IPS-NIHi7 (cell line): ENCODE measurements at regions not wholly inside any gene's neighbourhood (a gene's known extent, or its start where the extent isn't known, plus 50 kb on each side); places are given as distances from the start of the nearest gene placed in this dataset.
A peak's percentile ranks its signal among the peaks of the same experiment; 100 is the strongest.

ENCODE experiments used
- DNase-seq: peaks from one replicate; pipeline ENCODE4 v3.0.0; 2012; ENCODE audit warnings: mixed read lengths; ENCODE audit errors: extremely low spot score

DNA sequence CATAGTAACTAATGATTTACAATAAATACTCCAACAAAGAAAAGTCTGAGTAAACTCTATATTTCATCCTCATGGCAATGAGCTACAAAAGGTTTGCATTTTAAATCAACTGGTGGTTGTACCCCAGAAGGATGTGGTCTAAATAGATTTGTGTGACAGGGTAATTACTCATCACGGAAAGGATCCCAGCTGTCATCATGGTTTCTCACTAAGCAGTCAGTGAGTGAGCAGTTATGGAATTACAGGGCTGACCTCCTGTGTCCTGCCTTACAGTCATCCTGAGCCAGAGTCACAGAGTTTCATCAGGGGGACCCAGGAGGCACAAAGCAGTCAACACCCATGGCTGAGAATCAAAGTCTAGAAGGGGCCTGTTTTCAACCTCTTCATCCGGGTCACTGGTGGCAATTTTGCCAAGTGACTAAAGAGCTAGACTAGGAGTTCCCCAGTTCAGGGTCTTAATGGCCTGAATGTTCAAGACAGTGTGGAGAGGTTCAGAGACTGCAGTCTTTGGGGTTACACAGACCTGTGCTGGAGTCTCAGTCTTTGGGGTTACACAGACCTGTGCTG is 210.7 kb upstream of the SLC24A2 start:
- DNase-seq: no peak

DNA sequence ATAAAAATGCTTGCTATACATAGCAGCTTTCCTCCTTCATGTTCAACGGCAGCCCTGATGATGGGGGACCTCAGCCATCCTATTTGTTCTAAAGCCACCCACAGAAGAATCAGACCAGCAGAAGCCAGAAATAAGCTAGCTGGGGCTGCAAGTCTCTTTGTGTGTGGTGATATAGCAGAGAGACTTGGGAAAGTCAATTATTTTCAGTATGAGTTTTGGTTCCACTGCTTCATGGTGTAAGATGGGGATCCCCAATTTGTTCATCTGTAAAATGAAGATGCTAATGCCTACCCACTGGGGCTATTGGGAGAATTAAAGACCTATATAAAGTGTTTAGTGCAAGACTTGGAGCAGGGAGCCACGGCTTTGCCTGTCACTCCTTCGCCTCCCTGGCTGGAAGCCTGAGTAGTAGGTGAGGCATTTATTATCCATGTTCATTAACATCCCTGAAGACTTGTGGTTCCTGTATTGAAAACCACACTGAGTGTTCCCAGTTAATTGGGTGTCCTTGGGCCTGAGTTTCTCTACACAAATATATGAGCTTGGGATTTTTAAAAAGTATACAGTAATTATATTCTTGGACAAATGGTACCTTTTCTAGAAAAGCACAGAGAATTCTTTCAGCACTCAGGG is 210.1 kb upstream of the SLC24A2 start:
- DNase-seq: no peak

DNA sequence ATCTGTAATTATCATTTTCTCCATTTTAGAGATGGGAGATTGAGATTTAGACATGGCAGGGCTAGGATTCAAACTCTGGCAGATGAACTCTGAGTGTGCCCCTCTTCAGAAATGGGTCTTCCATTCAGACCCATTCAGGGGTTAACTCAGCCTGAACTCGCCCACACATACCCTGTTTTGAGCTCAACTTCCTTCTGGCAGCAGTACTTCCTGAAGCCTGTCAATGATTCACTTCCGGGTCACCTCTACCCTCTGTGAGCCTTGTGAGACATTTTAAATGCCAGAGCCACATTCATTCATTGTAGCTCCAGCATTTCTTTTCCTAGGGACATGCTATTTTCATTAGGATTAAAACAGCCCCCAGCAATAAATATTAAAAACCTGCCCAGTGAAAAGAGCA is 209.3 kb upstream of the SLC24A2 start:
- DNase-seq: no peak

DNA sequence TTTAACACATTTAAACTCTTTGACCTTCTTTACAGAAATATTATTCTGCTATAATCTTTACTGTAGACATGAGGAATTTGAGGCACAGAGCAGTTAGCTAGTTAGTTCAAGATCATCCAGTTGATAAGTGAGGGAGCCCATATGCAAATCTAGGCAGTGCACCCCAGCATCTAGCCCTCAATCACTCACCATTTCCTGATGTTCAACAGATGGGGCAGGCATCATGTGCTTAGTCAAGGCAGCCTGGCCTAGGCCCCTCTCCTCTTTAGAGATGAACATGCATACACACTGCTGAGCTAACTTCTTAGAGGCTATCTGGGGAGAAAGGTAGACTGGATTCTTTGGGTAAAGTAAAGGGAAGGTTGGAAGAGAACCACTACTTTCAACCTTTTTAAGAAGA is 206.8 kb upstream of the SLC24A2 start:
- DNase-seq: no peak

DNA sequence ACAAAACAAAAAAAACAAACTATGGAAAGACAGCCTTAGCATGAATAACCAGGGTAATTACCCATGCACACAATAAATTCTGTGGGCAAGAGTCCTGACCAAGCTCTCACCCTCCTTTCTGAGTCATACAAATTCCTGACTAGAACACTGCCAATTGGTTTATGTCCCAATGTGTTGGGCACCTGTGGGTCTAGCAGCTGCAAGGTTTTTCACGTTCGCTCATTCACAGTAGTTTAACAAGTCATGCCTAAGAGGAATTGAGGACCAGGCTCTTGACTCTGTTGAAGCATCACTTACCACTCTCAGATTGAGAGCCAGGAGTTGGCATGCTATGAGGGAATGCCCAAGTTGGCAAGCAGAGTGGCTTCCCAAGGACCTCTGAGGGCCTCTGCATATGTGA is 205.5 kb upstream of the SLC24A2 start:
- no peak for DNase-seq

DNA sequence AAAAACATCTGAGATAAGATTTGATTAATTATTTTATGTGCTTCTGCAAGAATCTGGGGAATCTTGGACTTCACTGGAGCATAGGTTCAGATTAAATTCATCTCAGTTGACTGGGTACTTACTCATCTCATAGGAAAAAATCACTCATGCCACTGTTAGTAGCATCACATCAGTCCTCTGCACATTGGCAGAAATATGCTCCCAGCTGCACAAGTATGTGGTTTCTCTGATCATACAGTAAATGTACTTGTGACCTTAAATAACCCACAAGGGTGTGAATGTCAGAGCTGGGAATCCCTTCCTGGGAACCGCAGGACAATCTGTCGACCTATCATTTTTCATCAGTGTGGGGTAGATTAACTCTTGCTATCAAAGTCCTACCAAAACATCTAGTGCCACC is 203.7 kb upstream of the SLC24A2 start:
- DNase-seq: no peak

DNA sequence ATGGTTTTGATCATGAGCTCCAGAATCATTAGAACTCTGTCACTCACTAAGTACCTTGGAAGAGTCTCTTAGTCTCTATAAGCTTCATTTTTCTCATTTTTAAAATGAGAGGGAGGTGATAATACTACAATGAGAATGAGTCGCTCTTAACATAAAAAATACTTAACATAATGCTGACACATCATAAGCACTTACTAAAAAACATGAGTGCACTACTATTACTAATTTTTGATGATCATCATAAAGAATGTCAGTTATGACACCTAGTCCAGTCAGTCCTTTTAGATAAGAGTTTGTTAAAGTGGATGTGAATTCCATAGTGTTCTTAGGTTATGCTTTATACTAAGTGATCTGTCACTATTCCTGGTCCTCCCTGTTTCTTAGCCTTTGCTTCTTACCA is 200.4 kb upstream of the SLC24A2 start:
- no peak for DNase-seq

DNA sequence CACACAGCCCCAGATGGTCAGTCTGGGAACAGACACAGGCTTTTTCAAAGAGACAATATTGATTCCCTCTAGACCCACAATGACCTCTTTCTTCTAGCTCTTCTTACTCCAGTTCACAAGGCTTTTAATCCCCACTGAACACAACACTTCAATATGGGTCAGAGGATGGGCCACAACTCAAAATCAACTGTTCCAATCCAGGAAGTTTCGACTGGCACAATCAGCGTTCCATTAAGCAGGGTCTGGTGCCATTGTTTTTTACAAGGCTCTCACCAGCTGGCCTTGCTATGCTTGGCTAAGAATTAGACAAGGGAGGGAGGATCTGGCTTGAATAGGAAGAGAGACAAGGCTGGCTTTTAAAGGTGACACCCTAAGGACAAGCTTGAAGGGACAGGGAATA is 199.4 kb upstream of the SLC24A2 start:
- no peak for DNase-seq

DNA sequence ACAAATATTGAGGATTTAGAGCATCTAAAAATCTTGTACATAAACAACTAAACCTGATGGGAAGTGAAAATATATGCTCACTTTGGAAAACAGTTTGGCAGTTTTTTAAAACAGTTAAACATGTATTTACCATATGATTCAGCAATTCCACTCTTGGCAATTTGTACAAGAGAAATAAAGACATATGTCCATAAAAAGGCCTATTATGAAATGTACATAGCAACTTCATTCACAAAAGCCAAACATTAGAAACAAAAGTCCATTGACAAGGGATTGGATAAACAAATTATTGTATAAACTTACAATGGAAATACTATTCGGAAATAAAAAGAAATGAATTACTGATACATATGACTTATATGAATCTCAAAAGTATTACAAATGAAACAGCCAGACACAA is 196.2 kb upstream of the SLC24A2 start:
- DNase-seq: no peak

DNA sequence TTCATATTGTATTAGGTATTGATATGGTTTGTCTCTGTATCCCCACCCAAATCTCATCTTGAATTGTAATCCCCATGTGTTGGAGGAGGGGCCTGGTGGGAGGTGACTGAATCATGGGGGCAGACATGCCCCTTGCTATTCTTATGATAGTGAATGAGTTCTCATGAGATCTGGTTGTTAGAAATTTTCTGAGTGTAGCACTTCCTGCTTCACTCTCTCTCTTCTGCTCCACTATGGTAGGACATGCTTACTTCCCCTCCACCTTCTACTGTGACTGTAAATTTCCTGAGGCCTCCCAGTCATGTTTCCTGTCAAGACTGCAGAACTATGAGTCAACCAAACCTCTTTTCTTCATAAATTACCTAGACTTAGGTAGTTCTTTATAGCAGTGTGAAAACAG is 187.4 kb upstream of the SLC24A2 start:
- no peak for DNase-seq

DNA sequence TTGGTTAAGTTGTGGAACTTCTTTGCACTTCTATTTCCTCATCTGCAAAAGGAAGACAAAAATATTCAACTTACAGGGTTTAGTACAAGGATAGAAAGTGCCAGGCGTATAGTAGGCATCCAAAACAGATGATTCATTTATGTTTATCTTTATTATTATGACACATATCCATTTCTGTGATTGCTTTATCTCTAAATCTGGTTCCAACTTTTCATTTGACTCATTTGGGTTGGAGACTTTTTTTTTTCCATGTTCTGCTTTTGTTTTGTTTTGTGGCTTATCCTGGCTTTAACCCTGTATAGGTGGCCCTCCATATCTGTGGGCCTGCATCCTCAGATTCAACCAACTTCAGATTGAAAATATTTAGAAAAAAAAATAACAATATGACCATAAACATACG is 186.7 kb upstream of the SLC24A2 start:
- no peak for DNase-seq

DNA sequence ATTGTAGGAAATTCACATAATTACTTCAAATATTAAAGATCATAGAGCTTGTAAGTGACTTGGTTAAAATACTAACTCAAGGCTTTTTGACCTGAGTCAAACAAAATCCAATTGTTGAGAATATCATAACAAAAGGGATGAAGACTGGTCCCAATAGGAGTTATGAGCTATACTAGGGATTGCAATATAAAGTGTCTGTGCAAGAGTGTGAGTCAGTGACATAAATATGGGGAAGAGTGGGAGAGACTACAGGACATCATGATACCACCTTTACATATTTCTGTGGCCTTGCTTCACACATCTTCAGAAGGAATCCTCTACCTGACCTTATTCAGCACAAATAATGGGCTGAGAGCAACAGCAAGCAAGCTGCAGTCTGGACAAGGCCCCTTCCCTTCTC is 180.9 kb upstream of the SLC24A2 start:
- DNase-seq: no peak

DNA sequence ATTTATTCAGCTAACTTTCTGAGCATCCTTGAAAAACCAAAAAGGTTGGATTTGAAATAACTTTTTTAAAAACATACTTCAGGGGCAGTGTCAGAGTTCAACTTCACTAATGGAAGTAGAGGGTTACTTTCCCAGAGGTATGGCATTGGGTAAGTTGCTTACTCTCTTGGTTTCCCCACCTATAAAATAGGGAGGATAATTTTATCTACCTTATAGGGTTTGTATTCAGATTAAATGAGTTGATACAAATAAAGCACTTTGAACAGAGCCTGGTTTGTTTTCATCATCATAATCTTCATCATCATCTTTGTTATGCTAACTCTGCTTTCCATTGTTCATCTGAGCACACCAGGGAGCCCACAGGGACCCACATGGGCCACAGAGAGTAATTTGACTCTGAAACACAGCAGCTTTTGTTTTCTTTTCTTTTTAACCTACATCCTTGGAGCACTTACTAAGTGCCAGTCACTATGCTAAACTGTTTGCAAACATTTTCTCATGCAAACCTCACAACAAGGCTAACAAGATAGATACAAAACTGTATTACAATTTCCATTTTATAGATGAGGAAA is 179.1 kb upstream of the SLC24A2 start:
- peak; percentile 46 for DNase-seq

DNA sequence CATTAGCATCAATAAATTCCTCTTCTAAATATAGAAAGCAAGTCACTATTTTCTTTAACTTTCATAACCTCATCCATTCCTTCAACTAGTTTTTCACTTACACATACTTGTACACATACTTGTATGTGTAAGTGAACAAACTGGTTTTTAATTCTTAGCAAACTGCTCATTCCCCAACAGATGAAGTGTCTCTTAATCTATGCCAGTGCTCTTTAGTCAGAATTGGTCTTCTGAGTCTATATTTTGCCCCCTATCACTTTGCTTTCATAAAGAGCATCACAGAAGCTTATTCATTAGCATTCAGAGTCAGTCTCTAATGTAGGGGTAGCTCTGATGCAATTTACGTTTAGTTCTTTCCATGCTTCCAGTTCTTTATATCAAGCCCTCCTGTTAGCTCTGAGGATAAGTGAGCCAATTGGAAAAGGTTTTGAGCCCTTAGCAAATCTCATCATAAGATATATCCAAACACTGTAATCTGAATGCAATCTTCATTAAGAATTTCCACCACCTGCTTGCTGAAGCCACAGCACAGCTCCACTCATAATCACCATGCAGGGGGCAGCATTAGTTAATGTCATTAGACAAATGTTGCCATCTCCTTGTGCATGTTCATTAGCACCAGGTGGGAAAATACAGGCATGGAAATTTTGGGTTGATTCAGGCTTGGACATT is 178.5 kb upstream of the SLC24A2 start:
- DNase-seq: no peak

DNA sequence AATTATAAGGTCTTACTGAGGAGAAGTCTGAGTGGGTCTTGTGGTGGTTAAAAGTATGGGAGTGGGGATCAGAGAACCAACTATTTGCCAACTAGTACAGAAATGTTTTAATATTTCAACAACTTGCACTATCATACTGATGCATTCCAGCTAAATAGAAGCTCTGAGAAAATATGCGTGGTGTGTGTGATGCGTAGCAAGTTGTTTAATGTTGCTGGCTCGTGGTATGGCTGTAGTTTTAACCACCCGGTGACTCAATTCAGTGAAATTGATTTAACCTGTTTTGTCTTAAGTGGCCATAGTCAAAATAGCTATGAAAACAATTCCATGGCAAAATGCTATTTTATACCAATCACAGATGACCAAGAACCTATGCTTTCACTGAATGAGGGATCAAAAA is 176.5 kb upstream of the SLC24A2 start:
- no peak for DNase-seq

DNA sequence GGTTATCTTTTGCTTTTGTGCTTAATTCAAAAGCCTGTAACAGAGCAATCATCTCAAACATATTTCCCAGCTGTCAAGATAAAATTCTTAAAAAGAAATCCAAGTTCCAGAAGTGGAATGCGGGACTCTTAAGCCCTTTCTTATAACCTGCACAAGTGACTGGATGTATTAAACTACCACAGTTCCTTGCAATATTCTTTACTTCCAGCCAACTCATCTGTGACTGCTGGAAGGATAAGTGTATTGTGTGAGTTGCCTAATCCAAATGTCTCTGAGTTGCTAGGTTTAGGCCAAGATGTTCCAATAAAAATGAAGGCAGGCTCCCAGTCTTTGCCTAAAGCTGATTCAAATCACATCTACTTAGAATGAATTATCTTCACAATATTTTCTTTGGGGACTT is 159.2 kb upstream of the SLC24A2 start:
- no peak for DNase-seq

DNA sequence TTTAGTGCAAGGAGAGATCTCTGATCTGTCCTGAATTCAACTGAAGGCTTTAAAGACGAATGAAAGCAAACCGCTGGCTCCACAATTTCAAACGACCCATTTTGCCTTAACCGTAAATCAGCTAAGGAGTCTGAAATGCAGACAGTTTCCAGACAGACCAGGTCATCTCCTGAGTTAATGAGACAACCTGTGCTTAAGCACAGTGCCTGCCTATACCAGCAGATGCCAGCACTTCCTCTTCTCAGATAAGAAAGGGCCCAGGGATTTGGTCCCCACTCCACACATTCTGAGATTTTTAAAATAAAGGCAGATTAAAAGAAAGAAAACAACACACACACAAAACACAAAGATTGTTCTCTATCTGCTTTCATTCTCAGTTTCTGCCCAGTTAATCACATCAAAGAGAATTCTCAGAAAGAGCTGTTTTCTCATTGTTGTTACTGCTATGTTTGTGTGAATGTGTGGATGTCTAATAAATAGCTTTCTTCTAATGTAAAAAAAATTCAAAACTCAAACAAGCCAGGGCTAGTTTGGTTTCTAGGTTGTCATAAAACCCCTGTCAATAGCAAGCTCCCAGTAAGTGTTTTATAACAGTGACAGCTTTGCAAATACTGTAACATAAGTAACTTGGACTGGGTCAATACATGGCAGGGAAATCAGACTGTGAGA is 157.7 kb upstream of the SLC24A2 start:
- DNase-seq: peak; percentile 49

DNA sequence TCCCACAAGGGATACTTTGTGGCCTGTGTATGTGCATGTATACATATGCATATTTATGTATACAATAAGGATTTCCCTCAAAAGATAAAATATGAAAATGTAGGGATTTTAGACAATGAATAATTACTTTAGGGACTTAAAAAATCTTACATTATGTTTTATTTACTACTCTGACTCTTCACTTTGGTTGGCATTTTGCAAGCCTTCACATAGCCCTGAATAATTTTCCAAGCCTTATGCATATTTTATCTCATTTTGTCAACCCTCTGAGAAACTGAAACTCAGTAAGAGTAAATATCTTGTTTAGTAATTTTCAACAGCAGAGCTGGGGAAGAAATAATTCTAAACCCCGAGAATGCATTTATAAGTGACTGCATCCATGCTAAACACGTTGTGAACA is 153.0 kb upstream of the SLC24A2 start:
- DNase-seq: no peak

DNA sequence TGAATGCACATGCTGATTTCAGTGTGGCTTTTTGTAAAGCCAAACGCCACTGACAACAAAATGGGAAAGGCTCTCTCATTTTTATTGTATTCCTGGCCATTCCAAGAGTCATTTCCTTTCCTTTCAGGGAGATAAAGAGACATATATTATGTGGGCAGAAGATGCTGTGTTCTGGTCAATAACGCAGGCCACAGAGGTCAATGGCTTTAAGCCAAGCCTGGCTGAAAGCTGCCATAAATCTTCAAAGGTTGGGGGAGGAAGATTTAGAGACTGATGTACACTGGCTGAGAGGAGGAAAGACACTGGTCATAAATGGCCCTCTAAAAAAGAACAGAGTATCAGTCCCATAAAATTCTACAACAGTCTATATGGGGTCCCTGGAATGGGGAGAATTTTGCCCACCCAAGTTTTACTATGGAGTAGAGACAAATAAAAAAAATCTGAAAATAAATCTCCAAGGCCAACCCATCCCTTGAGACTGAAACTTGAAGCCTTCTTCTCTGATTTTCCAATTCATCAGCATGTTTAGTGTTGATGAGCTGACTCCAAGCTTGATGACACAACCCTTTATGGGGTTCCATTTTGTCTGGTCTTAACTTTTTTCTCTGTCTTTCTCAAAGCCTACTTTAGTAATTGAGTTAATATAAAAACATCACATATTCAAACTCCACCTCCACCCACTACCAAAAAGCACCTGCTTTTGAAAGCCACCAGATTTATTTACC is 152.1 kb upstream of the SLC24A2 start:
- no peak for DNase-seq

DNA sequence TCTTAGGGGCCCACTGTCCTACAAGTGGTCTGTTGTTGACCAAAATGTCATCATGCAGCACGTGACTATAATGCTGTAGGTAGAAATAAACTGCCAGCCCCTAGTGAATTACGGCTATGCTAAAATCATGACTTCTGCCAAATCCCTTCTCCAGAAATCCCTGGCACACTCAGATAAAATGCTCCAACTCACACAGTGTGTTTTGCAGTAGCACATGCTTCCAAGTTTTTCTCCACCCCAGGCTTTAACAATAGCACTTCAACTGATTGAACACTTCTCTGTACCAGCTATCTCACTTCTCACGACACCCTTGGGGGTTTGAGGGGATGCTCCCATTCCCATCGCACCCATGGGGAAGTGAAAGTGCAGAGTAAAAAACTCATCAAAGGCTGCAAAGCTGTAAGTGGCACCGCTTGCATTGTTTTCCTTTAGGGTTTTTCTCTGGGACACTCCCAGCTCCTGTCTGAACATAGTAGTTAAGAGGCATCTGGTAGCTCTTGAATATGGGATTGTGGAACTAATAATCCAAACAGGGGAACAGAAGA is 151.0 kb upstream of the SLC24A2 start:
- no peak for DNase-seq

DNA sequence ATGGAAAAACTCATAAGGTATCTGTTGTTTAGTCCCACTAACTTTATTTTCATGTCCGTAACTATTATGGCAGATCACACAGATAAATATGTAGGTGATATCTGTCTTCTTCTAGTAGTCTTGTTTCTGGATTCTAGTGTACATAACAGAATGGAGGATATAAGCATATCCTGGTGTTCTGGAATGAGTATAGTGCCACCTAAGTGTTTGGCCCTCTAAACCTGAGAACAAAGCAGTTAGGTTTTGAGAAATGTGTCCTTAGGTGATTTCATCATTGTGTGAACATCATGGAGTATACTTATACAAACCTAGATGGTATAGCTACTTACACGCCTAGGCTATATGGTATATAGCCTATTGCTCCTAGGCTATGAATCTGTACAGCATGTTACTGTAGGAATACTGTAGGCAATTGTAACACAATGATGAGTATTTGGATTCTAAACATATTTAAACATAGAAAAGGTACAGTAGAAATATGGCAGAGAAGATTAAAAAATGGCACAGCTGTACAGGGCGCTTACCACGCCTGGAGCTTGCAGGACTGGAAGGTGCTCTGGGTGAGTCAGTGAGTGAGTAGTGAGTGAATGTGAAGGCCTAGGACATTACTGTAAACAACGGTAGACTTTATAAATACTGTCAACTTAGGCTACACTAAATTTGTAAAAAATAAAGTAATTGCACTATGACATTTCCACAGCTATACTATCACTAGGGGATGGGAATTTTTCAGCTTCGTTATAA is 150.3 kb upstream of the SLC24A2 start:
- no peak for DNase-seq
